ENCODE measurements at regions not wholly inside any gene's neighbourhood (a gene's known extent, or its start where the extent isn't known, plus 50 kb on each side); places are given as distances from the start of the nearest gene placed in this dataset.

DNA sequence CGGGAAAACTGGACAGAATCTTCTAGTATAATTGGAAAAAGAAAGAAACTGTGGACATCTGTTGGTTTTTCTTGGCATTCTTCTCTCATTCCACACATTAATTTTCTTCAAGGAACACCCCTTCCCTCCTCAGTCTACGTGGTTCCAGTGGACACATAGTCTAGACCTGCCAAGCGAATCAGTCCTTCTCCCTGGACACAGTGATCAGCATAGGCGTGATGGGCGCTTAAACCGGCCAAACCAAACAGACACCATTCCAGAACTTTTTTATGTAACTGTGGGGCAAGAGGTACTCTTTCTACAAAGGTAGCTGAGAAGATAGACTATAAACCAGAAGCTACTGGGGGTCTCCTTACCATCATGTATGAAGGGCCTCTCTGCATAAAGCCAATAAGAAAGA lies 121.8 kb upstream of the COX10 start:
- Histone ChIP-seq H3K27me3 (ENCODE audit: control insufficient read depth in 4 of 4, insufficient read depth in 4 of 4, low read length in 3 of 4) (no peaks in the 10 kb centered on the region), H3K36me3 (ENCODE audit: control insufficient read depth in 4 of 4, insufficient read depth in 3 of 4, low read depth in 1 of 4, low read length in 3 of 4) (no peaks in the 10 kb centered on the region), H3K9ac (ENCODE audit: low read depth in 1 of 2, low read length in 2 of 2) (no peak overlapping the region), H3K9me3 (ENCODE audit: control insufficient read depth in 4 of 4, low read length in 3 of 4) (no peaks in the 10 kb centered on the region), H3K27ac (ENCODE audit: low read depth in 1 of 2, low read length in 2 of 2) (peak overlapping the region in 1 of 2 donors; percentile 11), H3K4me1 (ENCODE audit: control insufficient read depth in 4 of 4, insufficient read depth in 4 of 4, low read length in 3 of 4) (peaks cover 0 to 25% (median 21%) of the 10 kb centered on the region in 4 donors), H3K4me3 (ENCODE audit: low read depth in 1 of 3, low read length in 3 of 3) (no peak overlapping the region)
- WGBS, result 48% methylated on average over 6 of the region's 6 CpGs
- no peak for DNase-seq (ENCODE audit: low spot score)
- TF ChIP-seq RXRA (IDR thresholded peaks at IDR 0.05) (peak in 1 of 2 donors; percentile 63), ZBTB33 (IDR thresholded peaks at IDR 0.05) (no peak), RAD21 (IDR thresholded peaks at IDR 0.05) (peak; percentile 24 to 49), YY1 (IDR thresholded peaks at IDR 0.05) (peak; percentile 73), FOXA2 (IDR thresholded peaks at IDR 0.05) (peak; percentile 4), HNF4G (IDR thresholded peaks at IDR 0.05) (no peak), FOXA1 (IDR thresholded peaks at IDR 0.05) (peak; percentile 48), HNF4A (conservative IDR thresholded peaks at IDR 0.05) (peak in 1 of 2 donors; percentile 58), JUND (IDR thresholded peaks at IDR 0.05) (peak in 1 of 2 donors; percentile 23)
- TF ChIP-seq, protein P1, sequence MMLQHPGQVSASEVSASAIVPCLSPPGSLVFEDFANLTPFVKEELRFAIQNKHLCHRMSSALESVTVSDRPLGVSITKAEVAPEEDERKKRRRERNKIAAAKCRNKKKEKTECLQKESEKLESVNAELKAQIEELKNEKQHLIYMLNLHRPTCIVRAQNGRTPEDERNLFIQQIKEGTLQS (IDR thresholded peaks at IDR 0.05), result no peak

GRCh38 chr17:13952009-13952750 lies 117.1 kb upstream of the COX10 start:
- 28% methylated on average over 4 of the region's 4 CpGs for WGBS
- no peak overlapping the region for H3K27ac ChIP-seq (ENCODE audit: low read depth in 1 of 2, low read length in 2 of 2)
- DNase-seq (ENCODE audit: low spot score), result peak; percentile 36
- H3K4me3 ChIP-seq (ENCODE audit: low read depth in 1 of 3, low read length in 3 of 3), result no peak overlapping the region
- no peak overlapping the region for H3K9ac ChIP-seq (ENCODE audit: low read depth in 1 of 2, low read length in 2 of 2)
- no peaks in the 10 kb centered on the region for H3K9me3 ChIP-seq (ENCODE audit: control insufficient read depth in 4 of 4, low read length in 3 of 4)
- H3K27me3 ChIP-seq (ENCODE audit: control insufficient read depth in 4 of 4, insufficient read depth in 4 of 4, low read length in 3 of 4), result no peaks in the 10 kb centered on the region
- peak; percentile 60 to 92 for TF ChIP-seq RXRA (IDR thresholded peaks at IDR 0.05)
- TF ChIP-seq ZBTB33 (IDR thresholded peaks at IDR 0.05), result peak; percentile 68
- TF ChIP-seq REST (IDR thresholded peaks at IDR 0.05), result peak; percentile 62
- TF ChIP-seq, protein P1 (IDR thresholded peaks at IDR 0.05), result no peak
- peak; percentile 95 for TF ChIP-seq FOXA1 (IDR thresholded peaks at IDR 0.05)
- no peak for TF ChIP-seq TAF1 (conservative IDR thresholded peaks at IDR 0.05)
- peak; percentile 90 for TF ChIP-seq YY1 (IDR thresholded peaks at IDR 0.05)
- TF ChIP-seq FOXA2 (IDR thresholded peaks at IDR 0.05), result peak; percentile 97
- TF ChIP-seq HNF4G (IDR thresholded peaks at IDR 0.05), result no peak
- TF ChIP-seq GABPA (IDR thresholded peaks at IDR 0.05 in 1 of 2, conservative IDR thresholded peaks at IDR 0.05 in 1 of 2), result peak in 1 of 2 donors; percentile 18
- TF ChIP-seq SP1 (IDR thresholded peaks at IDR 0.05), result peak; percentile 43
- peak in 1 of 2 donors; percentile 43 for TF ChIP-seq EGR1 (IDR thresholded peaks at IDR 0.05; ENCODE audit: low read depth in 2 of 2)
- TF ChIP-seq, protein P2, sequence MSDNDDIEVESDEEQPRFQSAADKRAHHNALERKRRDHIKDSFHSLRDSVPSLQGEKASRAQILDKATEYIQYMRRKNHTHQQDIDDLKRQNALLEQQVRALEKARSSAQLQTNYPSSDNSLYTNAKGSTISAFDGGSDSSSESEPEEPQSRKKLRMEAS (IDR thresholded peaks at IDR 0.05), result peak; percentile 76
- TF ChIP-seq JUND (IDR thresholded peaks at IDR 0.05), result peak in 1 of 2 donors; percentile 75
- peak; percentile 49 to 58 for TF ChIP-seq RAD21 (IDR thresholded peaks at IDR 0.05)
- peak; percentile 60 to 85 for TF ChIP-seq HNF4A (conservative IDR thresholded peaks at IDR 0.05)
- TF ChIP-seq NR2F2 (IDR thresholded peaks at IDR 0.05), result peak; percentile 17
- TF ChIP-seq, protein P3, sequence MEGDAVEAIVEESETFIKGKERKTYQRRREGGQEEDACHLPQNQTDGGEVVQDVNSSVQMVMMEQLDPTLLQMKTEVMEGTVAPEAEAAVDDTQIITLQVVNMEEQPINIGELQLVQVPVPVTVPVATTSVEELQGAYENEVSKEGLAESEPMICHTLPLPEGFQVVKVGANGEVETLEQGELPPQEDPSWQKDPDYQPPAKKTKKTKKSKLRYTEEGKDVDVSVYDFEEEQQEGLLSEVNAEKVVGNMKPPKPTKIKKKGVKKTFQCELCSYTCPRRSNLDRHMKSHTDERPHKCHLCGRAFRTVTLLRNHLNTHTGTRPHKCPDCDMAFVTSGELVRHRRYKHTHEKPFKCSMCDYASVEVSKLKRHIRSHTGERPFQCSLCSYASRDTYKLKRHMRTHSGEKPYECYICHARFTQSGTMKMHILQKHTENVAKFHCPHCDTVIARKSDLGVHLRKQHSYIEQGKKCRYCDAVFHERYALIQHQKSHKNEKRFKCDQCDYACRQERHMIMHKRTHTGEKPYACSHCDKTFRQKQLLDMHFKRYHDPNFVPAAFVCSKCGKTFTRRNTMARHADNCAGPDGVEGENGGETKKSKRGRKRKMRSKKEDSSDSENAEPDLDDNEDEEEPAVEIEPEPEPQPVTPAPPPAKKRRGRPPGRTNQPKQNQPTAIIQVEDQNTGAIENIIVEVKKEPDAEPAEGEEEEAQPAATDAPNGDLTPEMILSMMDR (IDR thresholded peaks at IDR 0.05; ENCODE audit: low read depth, low read length, missing input control), result no peak
- H3K4me1 ChIP-seq (ENCODE audit: control insufficient read depth in 4 of 4, insufficient read depth in 4 of 4, low read length in 3 of 4), result peaks cover 0 to 29% (median 25%) of the 10 kb centered on the region in 4 donors
- no peaks in the 10 kb centered on the region for H3K36me3 ChIP-seq (ENCODE audit: control insufficient read depth in 4 of 4, insufficient read depth in 3 of 4, low read depth in 1 of 4, low read length in 3 of 4)
